ENCODE measurements at regions not wholly inside any gene's neighbourhood (a gene's known extent, or its start where the extent isn't known, plus 50 kb on each side); places are given as distances from the start of the nearest gene placed in this dataset.

DNA sequence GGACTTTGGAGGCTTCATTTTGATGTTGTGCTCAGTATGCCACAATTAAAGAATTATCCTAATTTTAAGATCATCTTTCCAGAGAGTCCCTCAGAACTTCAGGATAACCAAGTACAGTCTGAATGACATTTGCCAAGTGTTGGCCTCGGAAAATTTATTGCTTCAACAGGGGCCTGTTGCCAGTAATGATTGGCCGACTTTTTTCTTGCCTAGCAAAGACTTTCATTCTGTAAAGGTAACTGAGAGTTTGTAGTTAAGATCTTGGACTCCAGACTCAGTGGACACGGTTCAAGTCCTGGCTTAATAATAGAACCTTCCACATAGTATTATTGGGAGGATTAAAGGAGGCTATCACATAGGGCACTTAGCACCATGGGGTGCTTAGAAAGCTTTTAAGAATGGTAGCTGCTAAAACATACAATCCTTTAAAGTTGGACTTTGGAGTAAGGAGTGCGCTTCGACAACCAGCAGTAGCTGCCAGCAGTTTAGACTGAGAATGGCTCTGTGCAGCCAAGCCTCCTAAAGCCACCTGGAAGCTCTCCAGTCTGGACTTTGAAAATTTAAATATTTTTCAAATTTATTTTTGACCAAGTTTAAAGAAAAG lies 90.0 kb downstream of the PLCE1 start:
- intact Hi-C loops (cut with DNase I): no loop called here
- FAIRE-seq: no peak
- DNase-seq: no peak
- TF ChIP-seq, protein P1, sequence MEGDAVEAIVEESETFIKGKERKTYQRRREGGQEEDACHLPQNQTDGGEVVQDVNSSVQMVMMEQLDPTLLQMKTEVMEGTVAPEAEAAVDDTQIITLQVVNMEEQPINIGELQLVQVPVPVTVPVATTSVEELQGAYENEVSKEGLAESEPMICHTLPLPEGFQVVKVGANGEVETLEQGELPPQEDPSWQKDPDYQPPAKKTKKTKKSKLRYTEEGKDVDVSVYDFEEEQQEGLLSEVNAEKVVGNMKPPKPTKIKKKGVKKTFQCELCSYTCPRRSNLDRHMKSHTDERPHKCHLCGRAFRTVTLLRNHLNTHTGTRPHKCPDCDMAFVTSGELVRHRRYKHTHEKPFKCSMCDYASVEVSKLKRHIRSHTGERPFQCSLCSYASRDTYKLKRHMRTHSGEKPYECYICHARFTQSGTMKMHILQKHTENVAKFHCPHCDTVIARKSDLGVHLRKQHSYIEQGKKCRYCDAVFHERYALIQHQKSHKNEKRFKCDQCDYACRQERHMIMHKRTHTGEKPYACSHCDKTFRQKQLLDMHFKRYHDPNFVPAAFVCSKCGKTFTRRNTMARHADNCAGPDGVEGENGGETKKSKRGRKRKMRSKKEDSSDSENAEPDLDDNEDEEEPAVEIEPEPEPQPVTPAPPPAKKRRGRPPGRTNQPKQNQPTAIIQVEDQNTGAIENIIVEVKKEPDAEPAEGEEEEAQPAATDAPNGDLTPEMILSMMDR (IDR thresholded peaks at IDR 0.05; ENCODE audit: borderline replicate concordance, extremely low read depth, insufficient read depth): no peak
- Histone ChIP-seq H3K9ac (ENCODE audit: low read length in 3 of 3) (no peak overlapping the region), H3K36me3 (ENCODE audit: control insufficient read depth in 2 of 3, insufficient read depth in 3 of 3, low read length in 3 of 3) (no peaks in the 10 kb centered on the region), H3K4me1 (ENCODE audit: control insufficient read depth in 2 of 3, insufficient read depth in 2 of 3, low read depth in 1 of 3, low read length in 3 of 3) (no peaks in the 10 kb centered on the region), H3K27ac (ENCODE audit: low read depth in 2 of 2, low read length in 2 of 2) (no peak overlapping the region), H3K9me3 (ENCODE audit: control insufficient read depth in 2 of 3, insufficient read depth in 1 of 3, low read length in 3 of 3) (no peaks in the 10 kb centered on the region), H3K27me3 (ENCODE audit: control insufficient read depth, insufficient read depth, low read length) (no peaks in the 10 kb centered on the region), H3K4me3 (ENCODE audit: low read length in 3 of 3) (no peak overlapping the region)

DNA sequence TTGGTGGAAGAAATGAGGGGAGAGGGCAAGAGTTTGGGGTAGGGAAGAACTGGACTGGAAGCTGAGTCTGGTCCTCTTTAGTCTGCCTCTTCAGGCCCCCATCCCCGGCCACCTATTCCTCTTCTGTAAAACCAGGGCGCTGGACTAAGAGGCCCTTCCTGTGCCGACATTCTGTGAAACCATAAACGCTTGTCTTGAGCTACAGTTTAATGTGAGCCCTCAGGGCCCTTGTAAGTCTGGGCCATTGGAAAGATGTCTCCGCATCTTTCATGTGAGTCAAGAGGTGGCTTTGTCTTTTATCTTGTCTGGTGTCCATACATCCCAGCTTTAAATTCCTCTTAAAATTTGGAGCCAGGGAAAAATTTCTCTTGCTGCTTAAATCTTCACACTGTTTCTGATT lies 90.6 kb downstream of the PLCE1 start:
- no peak overlapping the region for H3K4me3 ChIP-seq (ENCODE audit: low read length in 3 of 3)
- no peaks in the 10 kb centered on the region for H3K27me3 ChIP-seq (ENCODE audit: control insufficient read depth, insufficient read depth, low read length)
- H3K9me3 ChIP-seq (ENCODE audit: control insufficient read depth in 2 of 3, insufficient read depth in 1 of 3, low read length in 3 of 3): no peaks in the 10 kb centered on the region
- intact Hi-C loops (cut with DNase I): no loop called here
- DNase-seq: no peak
- TF ChIP-seq, protein P1 (IDR thresholded peaks at IDR 0.05; ENCODE audit: borderline replicate concordance, extremely low read depth, insufficient read depth): no peak
- no peak overlapping the region for H3K27ac ChIP-seq (ENCODE audit: low read depth in 2 of 2, low read length in 2 of 2)
- H3K4me1 ChIP-seq (ENCODE audit: control insufficient read depth in 2 of 3, insufficient read depth in 2 of 3, low read depth in 1 of 3, low read length in 3 of 3): no peaks in the 10 kb centered on the region
- no peak overlapping the region for H3K9ac ChIP-seq (ENCODE audit: low read length in 3 of 3)
- no peak for FAIRE-seq
- H3K36me3 ChIP-seq (ENCODE audit: control insufficient read depth in 2 of 3, insufficient read depth in 3 of 3, low read length in 3 of 3): no peaks in the 10 kb centered on the region

DNA sequence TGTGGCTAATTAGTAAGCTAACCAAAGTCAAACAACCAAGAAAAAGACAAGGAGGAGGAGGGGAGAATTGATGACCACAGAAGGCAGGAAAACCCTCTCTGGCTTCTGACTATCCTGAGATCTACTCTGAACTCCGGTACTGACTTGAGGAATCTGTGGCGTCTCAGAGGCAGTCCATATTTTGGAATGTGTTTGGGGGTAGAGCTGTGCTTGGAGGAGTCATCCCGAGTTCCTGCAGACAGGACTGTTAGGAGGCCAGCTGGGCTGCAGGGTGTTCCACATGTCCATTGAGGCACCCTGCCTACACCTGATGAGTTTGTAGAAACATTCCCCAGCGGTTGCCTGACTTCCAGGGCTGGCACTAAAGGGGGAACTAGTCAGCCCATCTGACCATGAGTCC lies 91.6 kb downstream of the PLCE1 start:
- intact Hi-C loops (cut with DNase I): no loop called here
- H3K4me1 ChIP-seq (ENCODE audit: control insufficient read depth in 2 of 3, insufficient read depth in 2 of 3, low read depth in 1 of 3, low read length in 3 of 3): no peaks in the 10 kb centered on the region
- H3K36me3 ChIP-seq (ENCODE audit: control insufficient read depth in 2 of 3, insufficient read depth in 3 of 3, low read length in 3 of 3): no peaks in the 10 kb centered on the region
- TF ChIP-seq, protein P1 (IDR thresholded peaks at IDR 0.05; ENCODE audit: borderline replicate concordance, extremely low read depth, insufficient read depth): no peak
- H3K9me3 ChIP-seq (ENCODE audit: control insufficient read depth in 2 of 3, insufficient read depth in 1 of 3, low read length in 3 of 3): no peaks in the 10 kb centered on the region
- FAIRE-seq: no peak
- H3K9ac ChIP-seq (ENCODE audit: low read length in 3 of 3): no peak overlapping the region
- H3K27me3 ChIP-seq (ENCODE audit: control insufficient read depth, insufficient read depth, low read length): no peaks in the 10 kb centered on the region
- H3K4me3 ChIP-seq (ENCODE audit: low read length in 3 of 3): no peak overlapping the region
- H3K27ac ChIP-seq (ENCODE audit: low read depth in 2 of 2, low read length in 2 of 2): no peak overlapping the region
- DNase-seq: no peak
